Omental fat pad (tissue), 1 donor: ENCODE measurements at regions not wholly inside any gene's neighbourhood (a gene's known extent, or its start where the extent isn't known, plus 50 kb on each side); places are given as distances from the start of the nearest gene placed in this dataset. TPM values are rescaled to one million over a fixed set of nuclear protein-coding genes. Genes with fewer than 3 reads are reported as not detected.

Source experiments
- small RNA-seq: library from RNA; depleted of rRNA; stranded (forward); fragments of <200 nt; gene quantifications from one replicate; pipeline ENCODE3, GENCODE V24; 2016

Small RNA genes lying in the stretch of these regions (small RNA-seq; reads per million reads assigned to genes)
- not detected for gene AC018710.1
- not detected for gene AC019235.1
- not detected for gene MIR1305
- gene RF00571: not detected
- not detected for gene RN7SKP13
- not detected for gene RNA5SP173
- not detected for gene RNU1-45P
